ENCODE measurements at regions not wholly inside any gene's neighbourhood (a gene's known extent, or its start where the extent isn't known, plus 50 kb on each side); places are given as distances from the start of the nearest gene placed in this dataset.

GRCh38 chr2:6626401-6627012 lies 239.2 kb downstream of the CMPK2 start:
- Mint-ChIP-seq H3K4me1 (ENCODE audit: low read depth) (no peaks in the 10 kb centered on the region), H3K36me3 (no peaks in the 10 kb centered on the region), H3K9me3 (ENCODE audit: low read depth) (no peaks in the 10 kb centered on the region), H3K4me3 (no peak overlapping the region), H3K27me3 (peaks cover 8% of the 10 kb centered on the region), H3K27ac (no peak overlapping the region)

DNA sequence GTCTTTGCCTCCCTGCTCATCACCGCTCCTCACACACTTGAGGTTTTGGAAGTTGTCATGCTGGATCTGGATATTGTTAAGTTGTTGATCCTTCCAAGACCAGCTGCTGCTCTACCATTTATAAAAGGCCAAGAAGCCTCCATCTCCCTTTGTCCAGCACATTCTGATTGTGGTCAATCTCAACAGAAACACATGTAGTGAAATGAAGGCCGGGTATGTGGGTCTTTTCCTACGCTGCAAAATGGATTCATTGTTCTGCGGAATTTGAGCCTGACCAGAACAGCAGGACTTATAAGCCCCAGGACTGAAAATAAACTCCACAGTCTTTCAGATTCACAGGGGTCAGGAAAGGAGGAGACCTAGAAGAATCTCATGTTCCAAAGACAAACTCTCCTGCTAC lies 238.4 kb downstream of the CMPK2 start:
- Mint-ChIP-seq H3K4me1 (ENCODE audit: low read depth) (no peaks in the 10 kb centered on the region), H3K9me3 (ENCODE audit: low read depth) (no peaks in the 10 kb centered on the region), H3K27me3 (peaks cover 8% of the 10 kb centered on the region), H3K4me3 (no peak overlapping the region), H3K27ac (no peak overlapping the region), H3K36me3 (no peaks in the 10 kb centered on the region)

GRCh38 chr2:6630209-6630608 lies 235.5 kb downstream of the CMPK2 start:
- Mint-ChIP-seq H3K4me3 (no peak overlapping the region), H3K9me3 (ENCODE audit: low read depth) (no peaks in the 10 kb centered on the region), H3K27me3 (peaks cover 8% of the 10 kb centered on the region), H3K36me3 (no peaks in the 10 kb centered on the region), H3K27ac (no peak overlapping the region), H3K4me1 (ENCODE audit: low read depth) (no peaks in the 10 kb centered on the region)

DNA sequence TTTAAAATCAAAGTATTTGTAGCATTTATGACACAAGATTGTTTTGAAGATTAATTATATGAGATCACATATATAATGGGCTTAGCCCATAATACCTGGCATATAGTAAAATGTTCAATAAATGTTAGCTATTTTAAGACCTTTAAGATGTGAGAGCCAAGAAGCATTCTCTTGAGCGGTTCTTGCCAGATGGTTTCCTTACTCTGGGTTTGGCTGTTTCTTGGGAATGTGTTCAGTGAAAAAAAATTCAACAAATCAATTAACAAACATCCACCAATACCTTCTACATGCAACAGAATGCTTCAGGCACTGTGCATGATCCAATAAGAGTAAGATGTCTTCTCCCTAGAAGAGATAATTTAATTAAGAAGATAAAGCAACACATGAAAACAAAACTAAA lies 230.4 kb downstream of the CMPK2 start:
- no peak overlapping the region for H3K4me3 Mint-ChIP-seq
- peaks cover 9% of the 10 kb centered on the region for H3K27me3 Mint-ChIP-seq
- no peaks in the 10 kb centered on the region for H3K9me3 Mint-ChIP-seq (ENCODE audit: low read depth)
- H3K4me1 Mint-ChIP-seq (ENCODE audit: low read depth) = no peaks in the 10 kb centered on the region
- no peaks in the 10 kb centered on the region for H3K36me3 Mint-ChIP-seq
- no peak overlapping the region for H3K27ac Mint-ChIP-seq

DNA sequence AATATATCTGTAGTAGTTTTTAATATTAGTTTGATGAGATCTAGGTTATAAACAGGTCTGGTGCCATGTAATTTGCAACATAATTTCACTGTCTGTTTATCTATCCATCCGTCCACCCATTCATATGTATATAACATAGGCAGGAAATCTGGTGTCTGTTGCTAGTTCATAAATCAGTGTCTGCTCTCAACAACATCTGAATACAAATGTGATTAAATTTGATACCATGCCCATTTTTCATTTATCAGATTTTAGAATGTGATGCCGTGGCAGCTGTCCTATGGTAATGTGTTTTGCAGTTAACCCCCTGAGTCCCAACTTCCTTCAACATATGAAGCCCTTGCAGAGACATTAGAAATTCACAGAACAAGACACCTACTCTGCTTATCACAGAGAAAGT lies 228.4 kb downstream of the CMPK2 start:
- H3K27ac Mint-ChIP-seq = no peak overlapping the region
- no peak overlapping the region for H3K4me3 Mint-ChIP-seq
- peaks cover 12% of the 10 kb centered on the region for H3K27me3 Mint-ChIP-seq
- H3K9me3 Mint-ChIP-seq (ENCODE audit: low read depth) = no peaks in the 10 kb centered on the region
- no peaks in the 10 kb centered on the region for H3K4me1 Mint-ChIP-seq (ENCODE audit: low read depth)
- H3K36me3 Mint-ChIP-seq = no peaks in the 10 kb centered on the region

GRCh38 chr2:6639929-6640620 lies 225.6 kb downstream of the CMPK2 start:
- peaks cover 12% of the 10 kb centered on the region for H3K27me3 Mint-ChIP-seq
- no peak overlapping the region for H3K27ac Mint-ChIP-seq
- no peaks in the 10 kb centered on the region for H3K9me3 Mint-ChIP-seq (ENCODE audit: low read depth)
- no peak overlapping the region for H3K4me3 Mint-ChIP-seq
- no peaks in the 10 kb centered on the region for H3K36me3 Mint-ChIP-seq
- H3K4me1 Mint-ChIP-seq (ENCODE audit: low read depth) = no peaks in the 10 kb centered on the region

- H3K4me3 Mint-ChIP-seq = no peak overlapping the region
- no peak overlapping the region for H3K27ac Mint-ChIP-seq
- H3K4me1 Mint-ChIP-seq (ENCODE audit: low read depth) = no peaks in the 10 kb centered on the region
- peaks cover 8% of the 10 kb centered on the region for H3K27me3 Mint-ChIP-seq
- no peaks in the 10 kb centered on the region for H3K36me3 Mint-ChIP-seq
- no peaks in the 10 kb centered on the region for H3K9me3 Mint-ChIP-seq (ENCODE audit: low read depth)
These were observed 225.1 kb downstream of the CMPK2 start for GRCh38 chr2:6640621-6641015.

DNA sequence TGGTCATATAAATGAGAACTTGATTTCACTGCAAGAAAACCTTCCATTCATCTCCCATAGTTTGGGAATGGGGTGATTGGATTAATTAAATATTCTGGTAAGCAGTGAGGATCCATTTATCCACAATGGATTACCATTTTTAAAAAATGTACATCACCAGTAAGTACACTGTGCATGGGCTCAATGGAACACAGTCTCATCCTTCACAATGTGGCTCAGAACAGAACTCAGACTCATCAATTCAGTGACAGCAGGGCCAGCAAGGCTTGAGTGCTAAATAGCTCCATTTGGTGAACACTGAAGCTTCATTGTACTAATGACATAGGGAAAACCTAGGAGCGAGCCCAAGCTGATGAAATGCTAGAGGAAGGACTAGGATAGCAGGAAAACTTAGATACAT lies 223.8 kb downstream of the CMPK2 start:
- Mint-ChIP-seq H3K36me3 (no peaks in the 10 kb centered on the region), H3K27ac (no peak overlapping the region), H3K4me3 (no peak overlapping the region), H3K9me3 (ENCODE audit: low read depth) (no peaks in the 10 kb centered on the region), H3K27me3 (peaks cover 3% of the 10 kb centered on the region), H3K4me1 (ENCODE audit: low read depth) (no peaks in the 10 kb centered on the region)

GRCh38 chr2:6644261-6644660 lies 221.4 kb downstream of the CMPK2 start:
- H3K36me3 Mint-ChIP-seq = no peaks in the 10 kb centered on the region
- H3K27ac Mint-ChIP-seq = no peak overlapping the region
- H3K27me3 Mint-ChIP-seq = peaks cover 3% of the 10 kb centered on the region
- H3K9me3 Mint-ChIP-seq (ENCODE audit: low read depth) = no peaks in the 10 kb centered on the region
- no peak overlapping the region for H3K4me3 Mint-ChIP-seq
- no peaks in the 10 kb centered on the region for H3K4me1 Mint-ChIP-seq (ENCODE audit: low read depth)

DNA sequence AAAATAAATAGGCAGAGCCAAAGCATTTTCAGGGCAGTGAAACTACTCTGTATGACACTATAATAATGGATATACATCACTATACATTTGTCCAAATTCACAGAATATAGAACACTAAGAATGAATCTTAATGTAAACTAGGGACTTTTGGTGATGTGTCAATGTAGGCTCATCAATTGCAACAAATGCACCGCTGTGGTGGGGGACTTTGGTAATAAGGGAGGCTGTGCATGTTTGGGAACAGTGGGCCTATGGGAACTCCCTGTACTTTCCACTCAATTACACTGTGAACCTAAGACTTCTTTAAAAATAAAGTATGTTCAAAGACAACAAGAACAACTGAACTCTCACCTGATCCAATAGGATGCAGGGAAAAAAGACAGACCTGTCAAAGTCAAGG lies 220.7 kb downstream of the CMPK2 start:
- Mint-ChIP-seq H3K27ac (no peak overlapping the region), H3K9me3 (ENCODE audit: low read depth) (no peaks in the 10 kb centered on the region), H3K36me3 (no peaks in the 10 kb centered on the region), H3K4me1 (ENCODE audit: low read depth) (no peaks in the 10 kb centered on the region), H3K27me3 (peaks cover 3% of the 10 kb centered on the region), H3K4me3 (no peak overlapping the region)

DNA sequence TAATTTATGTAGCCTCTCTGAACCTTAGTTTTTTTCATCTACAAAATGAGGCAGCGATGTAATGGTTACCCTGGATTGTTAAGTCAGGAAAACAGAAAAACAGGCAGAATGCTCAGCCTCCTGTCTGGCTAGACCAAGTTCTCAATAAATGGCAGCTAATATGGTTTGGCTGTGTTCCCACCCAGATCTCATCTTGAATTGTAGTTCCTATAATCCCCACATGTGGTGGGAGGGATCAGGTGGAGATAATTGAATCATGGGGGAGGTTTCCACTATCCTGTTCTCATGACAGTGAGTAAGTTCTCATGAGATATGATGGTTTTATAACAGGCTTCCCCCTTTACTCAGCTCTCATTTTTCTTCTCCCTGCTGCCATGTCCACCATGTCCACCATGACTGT lies 220.0 kb downstream of the CMPK2 start:
- H3K9me3 Mint-ChIP-seq (ENCODE audit: low read depth) = no peaks in the 10 kb centered on the region
- no peak overlapping the region for H3K27ac Mint-ChIP-seq
- H3K36me3 Mint-ChIP-seq = no peaks in the 10 kb centered on the region
- no peak overlapping the region for H3K4me3 Mint-ChIP-seq
- no peaks in the 10 kb centered on the region for H3K27me3 Mint-ChIP-seq
- no peaks in the 10 kb centered on the region for H3K4me1 Mint-ChIP-seq (ENCODE audit: low read depth)

DNA sequence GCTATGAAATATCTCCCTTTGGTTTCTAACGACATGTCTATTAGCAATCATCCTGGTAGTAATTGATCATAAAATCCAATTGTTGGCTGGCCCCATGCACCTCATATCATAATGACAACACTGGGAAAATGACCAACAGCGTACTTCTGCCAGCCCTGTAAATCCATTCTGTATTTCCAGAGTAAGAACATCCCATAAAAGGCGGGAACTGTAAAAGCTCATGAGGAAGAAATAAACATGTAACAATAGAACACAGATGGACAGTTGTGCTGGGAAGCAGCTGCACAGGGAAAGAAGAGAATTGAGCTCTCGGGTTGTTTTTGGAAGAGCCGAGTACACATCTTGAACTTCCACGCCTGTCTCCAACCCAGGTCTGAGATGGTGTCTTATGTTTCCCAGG lies 218.7 kb downstream of the CMPK2 start:
- Mint-ChIP-seq H3K4me3 (no peak overlapping the region), H3K27ac (no peak overlapping the region), H3K9me3 (ENCODE audit: low read depth) (no peaks in the 10 kb centered on the region), H3K36me3 (no peaks in the 10 kb centered on the region), H3K4me1 (ENCODE audit: low read depth) (no peaks in the 10 kb centered on the region), H3K27me3 (peaks cover 2% of the 10 kb centered on the region)

- no peaks in the 10 kb centered on the region for H3K9me3 Mint-ChIP-seq (ENCODE audit: low read depth)
- no peaks in the 10 kb centered on the region for H3K36me3 Mint-ChIP-seq
- H3K27me3 Mint-ChIP-seq = peaks cover 2% of the 10 kb centered on the region
- H3K4me3 Mint-ChIP-seq = no peak overlapping the region
- no peak overlapping the region for H3K27ac Mint-ChIP-seq
- H3K4me1 Mint-ChIP-seq (ENCODE audit: low read depth) = no peaks in the 10 kb centered on the region
These were observed 217.0 kb downstream of the CMPK2 start for GRCh38 chr2:6648596-6649247.

DNA sequence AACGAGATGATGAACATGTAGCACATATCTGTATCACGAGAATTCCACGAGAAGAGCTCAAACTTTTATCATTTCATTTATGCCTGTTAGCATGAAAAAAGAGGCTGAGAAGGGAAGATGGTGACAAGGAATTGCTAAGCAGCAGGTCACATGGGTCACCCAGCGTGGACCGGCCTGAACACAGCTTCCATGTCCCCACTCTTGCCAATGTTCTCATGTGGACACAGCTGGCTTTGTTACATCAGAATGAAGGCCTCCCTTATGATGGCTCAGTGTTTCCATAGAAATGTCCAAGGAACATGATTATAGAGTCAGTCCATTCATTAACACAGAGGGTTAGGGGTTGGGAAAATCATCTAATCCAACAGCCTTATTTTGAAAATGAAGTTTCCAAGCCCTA lies 215.4 kb downstream of the CMPK2 start:
- no peak overlapping the region for H3K27ac Mint-ChIP-seq
- no peak overlapping the region for H3K4me3 Mint-ChIP-seq
- H3K27me3 Mint-ChIP-seq = peaks cover 2% of the 10 kb centered on the region
- no peaks in the 10 kb centered on the region for H3K4me1 Mint-ChIP-seq (ENCODE audit: low read depth)
- H3K9me3 Mint-ChIP-seq (ENCODE audit: low read depth) = no peaks in the 10 kb centered on the region
- no peaks in the 10 kb centered on the region for H3K36me3 Mint-ChIP-seq

- H3K36me3 Mint-ChIP-seq = no peaks in the 10 kb centered on the region
- H3K9me3 Mint-ChIP-seq (ENCODE audit: low read depth) = no peaks in the 10 kb centered on the region
- H3K27ac Mint-ChIP-seq = no peak overlapping the region
- H3K27me3 Mint-ChIP-seq = peaks cover 2% of the 10 kb centered on the region
- H3K4me1 Mint-ChIP-seq (ENCODE audit: low read depth) = no peaks in the 10 kb centered on the region
- no peak overlapping the region for H3K4me3 Mint-ChIP-seq
These were observed 213.5 kb downstream of the CMPK2 start for GRCh38 chr2:6652251-6652650.

Measured in activated naive CD8-positive, alpha-beta T cell (primary cell).